ENCODE measurements at regions not wholly inside any gene's neighbourhood (a gene's known extent, or its start where the extent isn't known, plus 50 kb on each side); places are given as distances from the start of the nearest gene placed in this dataset.

DNA sequence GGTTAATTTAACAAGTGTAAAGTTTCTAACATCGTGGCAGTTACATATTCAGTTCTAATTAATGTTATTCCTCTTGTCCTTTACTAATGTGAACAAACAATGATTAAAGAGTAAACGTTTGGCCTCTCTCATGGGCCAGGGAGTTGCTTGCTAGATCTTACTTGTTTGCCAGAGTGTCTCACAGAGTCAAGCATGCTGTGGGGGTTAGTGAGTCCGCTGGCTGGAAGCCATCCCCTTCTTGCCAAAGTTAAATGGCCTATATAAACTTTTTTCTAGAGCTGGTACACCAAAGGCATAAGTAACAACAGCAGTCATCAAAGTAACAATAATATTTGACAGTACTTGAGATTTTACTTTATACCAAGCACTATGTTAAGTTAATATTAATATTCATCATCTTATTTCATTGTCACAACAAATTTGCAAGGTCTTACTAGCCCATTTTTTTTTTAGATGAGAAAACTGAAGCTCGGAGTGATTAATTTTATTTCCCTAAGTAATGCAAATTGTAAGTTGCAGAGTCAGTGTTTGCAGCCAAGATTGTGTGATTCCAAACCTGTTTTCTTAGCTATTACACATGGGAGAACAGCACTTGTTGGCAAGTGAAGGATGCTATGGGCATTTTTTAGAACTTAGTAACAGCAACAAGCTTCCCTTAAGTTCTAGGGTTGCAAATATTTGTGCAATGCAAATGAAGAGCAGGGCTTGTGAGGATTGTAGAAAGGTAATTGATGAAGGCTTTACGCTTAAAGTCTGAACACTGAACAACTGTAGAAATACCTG is 224.5 kb downstream of the RFPL4B start:
- TF ChIP-seq, protein P1, sequence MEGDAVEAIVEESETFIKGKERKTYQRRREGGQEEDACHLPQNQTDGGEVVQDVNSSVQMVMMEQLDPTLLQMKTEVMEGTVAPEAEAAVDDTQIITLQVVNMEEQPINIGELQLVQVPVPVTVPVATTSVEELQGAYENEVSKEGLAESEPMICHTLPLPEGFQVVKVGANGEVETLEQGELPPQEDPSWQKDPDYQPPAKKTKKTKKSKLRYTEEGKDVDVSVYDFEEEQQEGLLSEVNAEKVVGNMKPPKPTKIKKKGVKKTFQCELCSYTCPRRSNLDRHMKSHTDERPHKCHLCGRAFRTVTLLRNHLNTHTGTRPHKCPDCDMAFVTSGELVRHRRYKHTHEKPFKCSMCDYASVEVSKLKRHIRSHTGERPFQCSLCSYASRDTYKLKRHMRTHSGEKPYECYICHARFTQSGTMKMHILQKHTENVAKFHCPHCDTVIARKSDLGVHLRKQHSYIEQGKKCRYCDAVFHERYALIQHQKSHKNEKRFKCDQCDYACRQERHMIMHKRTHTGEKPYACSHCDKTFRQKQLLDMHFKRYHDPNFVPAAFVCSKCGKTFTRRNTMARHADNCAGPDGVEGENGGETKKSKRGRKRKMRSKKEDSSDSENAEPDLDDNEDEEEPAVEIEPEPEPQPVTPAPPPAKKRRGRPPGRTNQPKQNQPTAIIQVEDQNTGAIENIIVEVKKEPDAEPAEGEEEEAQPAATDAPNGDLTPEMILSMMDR (conservative IDR thresholded peaks at IDR 0.05; ENCODE audit: low read depth, low read length): no peak
- DNase-seq (ENCODE audit: low read depth): no peak
- H3K4me3 ChIP-seq (ENCODE audit: low read depth, low read length): no peak overlapping the region

DNA sequence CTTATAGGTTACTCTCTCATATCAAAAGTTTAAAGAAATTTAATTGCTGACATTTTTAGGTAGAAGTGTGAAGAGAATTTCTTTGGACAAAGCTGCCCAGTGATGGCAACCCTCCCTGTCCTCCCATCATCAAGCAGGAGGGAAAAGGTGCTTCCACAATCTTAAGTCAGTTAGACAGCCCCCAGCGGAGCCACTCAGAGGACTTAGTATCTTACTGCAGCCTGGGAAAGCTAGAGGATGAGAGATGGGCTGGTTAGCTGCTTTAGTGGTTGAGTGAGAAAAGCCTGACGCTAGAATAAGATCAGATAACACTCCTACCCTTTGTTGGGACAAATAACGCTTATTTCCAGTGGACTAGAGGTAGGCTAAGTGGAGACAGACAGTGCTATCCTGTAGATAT is 227.1 kb downstream of the RFPL4B start:
- TF ChIP-seq, protein P1 (conservative IDR thresholded peaks at IDR 0.05; ENCODE audit: low read depth, low read length): no peak
- no peak overlapping the region for H3K4me3 ChIP-seq (ENCODE audit: low read depth, low read length)
- DNase-seq (ENCODE audit: low read depth): no peak

DNA sequence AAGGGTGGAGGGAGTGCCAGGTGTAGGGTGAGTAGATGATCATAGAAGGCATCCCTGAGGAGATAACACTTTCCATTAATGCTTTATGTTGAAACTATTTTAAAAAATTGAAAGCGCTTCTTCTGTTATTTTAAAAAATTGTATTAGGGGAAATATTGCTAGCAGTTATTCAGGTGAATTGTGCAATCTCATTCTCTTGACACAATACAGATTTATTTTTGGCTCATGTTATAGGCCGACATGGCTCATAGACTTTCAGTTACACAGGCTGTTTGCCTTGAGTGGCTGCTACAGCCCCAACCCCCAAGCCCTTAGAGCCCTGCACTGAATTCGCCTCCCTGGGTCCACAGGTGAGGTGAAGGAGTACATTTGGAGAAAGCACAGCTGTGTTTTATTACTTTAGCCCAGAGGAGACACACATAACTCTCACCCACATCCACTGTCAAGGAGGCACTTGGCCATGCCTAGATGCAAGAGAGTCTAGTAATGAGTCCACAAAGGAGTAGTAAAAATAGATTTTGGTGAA is 228.2 kb downstream of the RFPL4B start:
- TF ChIP-seq, protein P1 (conservative IDR thresholded peaks at IDR 0.05; ENCODE audit: low read depth, low read length): no peak
- no peak overlapping the region for H3K4me3 ChIP-seq (ENCODE audit: low read depth, low read length)
- DNase-seq (ENCODE audit: low read depth): no peak

DNA sequence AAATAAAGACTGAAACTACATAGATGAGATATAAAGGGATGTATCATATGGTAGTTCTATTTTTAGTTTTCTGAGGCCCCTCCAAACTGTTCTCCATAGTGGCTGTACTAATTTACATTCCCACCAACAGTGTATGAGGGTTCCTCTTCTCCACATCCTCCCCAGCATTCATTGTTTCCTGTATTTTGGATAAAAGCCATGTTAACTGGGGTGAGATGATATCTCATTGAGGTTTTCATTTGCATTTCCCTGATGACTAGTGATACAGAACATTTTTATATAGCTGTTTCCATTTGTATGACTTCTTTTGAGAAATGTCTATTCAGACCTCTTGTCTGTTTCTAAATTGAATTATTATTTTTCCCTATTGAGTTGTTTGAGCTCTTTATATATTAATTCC is 229.3 kb downstream of the RFPL4B start:
- H3K4me3 ChIP-seq (ENCODE audit: low read depth, low read length): no peak overlapping the region
- DNase-seq (ENCODE audit: low read depth): no peak

DNA sequence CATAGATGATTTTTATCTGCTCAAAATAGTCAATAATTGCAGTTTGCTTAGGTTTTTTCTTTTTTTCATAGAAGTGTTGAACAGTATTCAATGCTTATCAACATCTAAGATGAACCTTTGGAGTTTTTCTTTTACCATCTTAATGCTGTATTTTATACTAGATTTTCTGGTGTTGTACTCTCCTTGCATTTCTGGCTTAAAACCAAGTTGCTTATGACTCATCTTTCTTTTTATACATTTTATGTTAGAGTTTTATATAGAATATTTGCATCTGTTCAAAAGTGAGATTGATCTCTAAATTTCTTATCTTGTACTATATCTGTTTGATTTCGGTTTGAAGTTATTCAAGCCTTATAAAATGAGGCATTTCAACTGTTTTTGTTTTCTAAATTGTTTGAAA is 232.5 kb downstream of the RFPL4B start:
- TF ChIP-seq, protein P1 (conservative IDR thresholded peaks at IDR 0.05; ENCODE audit: low read depth, low read length): no peak
- no peak for DNase-seq (ENCODE audit: low read depth)
- H3K4me3 ChIP-seq (ENCODE audit: low read depth, low read length): no peak overlapping the region

More for the DNA sequence above, 229.3 kb downstream of the RFPL4B start:
- TF ChIP-seq, protein P1 (conservative IDR thresholded peaks at IDR 0.05; ENCODE audit: low read depth, low read length): no peak

DNA sequence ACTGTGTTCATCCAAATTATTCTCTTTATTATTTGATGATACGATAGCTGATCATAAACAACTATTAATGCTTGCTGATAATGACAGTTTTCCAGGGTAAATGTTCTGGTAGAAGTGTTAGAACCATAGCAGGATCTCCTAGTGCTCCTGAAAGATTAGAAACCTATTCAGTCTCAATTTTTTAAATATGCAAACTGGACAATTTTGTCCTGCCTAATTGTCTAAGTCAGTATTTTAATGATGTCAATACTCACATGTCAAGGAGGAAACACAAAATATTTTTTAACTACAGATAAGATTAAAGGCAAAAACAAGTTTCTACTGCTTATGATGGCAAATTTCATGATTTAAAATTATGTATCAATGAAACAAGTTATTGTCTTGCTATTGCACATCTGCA is 233.9 kb downstream of the RFPL4B start:
- TF ChIP-seq, protein P1 (conservative IDR thresholded peaks at IDR 0.05; ENCODE audit: low read depth, low read length): no peak
- no peak overlapping the region for H3K4me3 ChIP-seq (ENCODE audit: low read depth, low read length)
- no peak for DNase-seq (ENCODE audit: low read depth)

DNA sequence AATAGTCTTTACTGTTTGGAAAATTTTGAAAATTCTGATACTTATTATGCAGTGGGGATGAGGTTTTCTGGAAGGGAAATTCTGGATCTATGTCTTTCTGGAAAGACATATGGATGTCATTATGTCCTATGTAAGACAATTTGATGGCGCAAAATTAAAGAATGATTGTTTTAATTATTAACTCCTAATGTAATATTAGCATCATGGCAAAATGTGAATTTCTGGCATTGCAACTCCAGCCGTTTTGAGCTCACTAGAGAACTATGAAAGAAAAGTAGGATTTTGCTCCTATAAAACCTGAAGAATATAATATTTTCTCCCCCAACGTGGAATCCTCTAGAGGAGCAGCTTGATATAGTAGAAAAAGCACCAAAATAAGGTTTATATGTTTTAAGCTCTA is 243.2 kb downstream of the RFPL4B start:
- TF ChIP-seq, protein P1 (conservative IDR thresholded peaks at IDR 0.05; ENCODE audit: low read depth, low read length): no peak

More for the DNA sequence above, 243.2 kb downstream of the RFPL4B start:
- no peak overlapping the region for H3K4me3 ChIP-seq (ENCODE audit: low read depth, low read length)
- no peak for DNase-seq (ENCODE audit: low read depth)
